GM18873 (cell line): ENCODE measurements at regions not wholly inside any gene's neighbourhood (a gene's known extent, or its start where the extent isn't known, plus 50 kb on each side); places are given as distances from the start of the nearest gene placed in this dataset.

Experiments
- ATAC-seq: cut with Tn5 transposase; IDR thresholded peaks from one replicate; pipeline ENCODE4 v1.9.1; 2021; ENCODE audit warnings: mild to moderate bottlenecking, moderate library complexity, moderate number of reproducible peaks; ENCODE audit not compliant: unreplicated experiment, low FRiP score

DNA sequence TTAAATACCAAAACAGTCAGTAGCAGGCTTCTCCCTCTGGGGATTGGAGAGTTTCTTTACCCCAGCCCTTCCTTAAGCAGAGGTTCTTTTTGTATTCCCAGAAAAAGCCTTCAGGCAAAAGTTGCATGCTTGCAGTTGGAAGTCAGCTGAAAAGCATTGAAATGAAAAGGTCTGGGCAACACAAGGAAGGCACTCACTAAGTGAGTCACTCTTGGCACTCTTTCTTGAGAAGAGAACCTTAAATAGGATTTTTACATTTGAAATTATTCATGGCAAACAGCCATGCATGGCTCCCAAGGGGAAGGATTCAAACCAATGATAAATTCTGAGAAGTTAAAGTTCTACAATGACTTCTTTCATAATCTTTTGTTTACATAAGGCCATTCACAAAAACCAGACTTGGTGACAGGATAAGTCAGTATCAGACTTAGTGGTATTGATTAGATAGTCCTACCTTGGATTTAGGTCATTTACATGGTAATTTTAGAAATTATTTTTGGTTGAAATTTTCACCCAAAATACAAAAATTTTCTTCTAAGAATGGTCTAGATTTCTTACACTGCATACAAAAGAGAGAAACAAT, 2068.9 kb downstream of the PCDH7 start:
- ATAC-seq, result no peak

DNA sequence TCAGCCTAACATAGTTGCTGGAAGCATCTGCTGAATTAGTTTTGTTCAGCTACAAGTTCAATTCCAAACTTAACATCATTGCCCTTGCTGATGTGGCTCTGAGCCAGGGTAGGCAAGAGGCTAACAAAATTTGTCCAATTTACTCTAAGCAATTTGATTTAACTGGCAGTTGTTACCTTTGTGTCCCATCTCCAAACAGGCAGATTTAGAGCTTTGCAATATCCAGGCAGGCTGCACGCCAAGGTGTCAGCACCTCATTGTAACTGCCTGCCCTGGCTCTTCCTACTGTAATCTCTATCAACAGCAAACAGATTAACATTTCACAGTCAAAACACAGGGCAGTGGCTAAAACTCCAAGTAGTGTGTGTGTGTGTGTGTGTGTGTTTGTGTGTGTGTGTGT, 2070.6 kb downstream of the PCDH7 start:
- ATAC-seq, result no peak

DNA sequence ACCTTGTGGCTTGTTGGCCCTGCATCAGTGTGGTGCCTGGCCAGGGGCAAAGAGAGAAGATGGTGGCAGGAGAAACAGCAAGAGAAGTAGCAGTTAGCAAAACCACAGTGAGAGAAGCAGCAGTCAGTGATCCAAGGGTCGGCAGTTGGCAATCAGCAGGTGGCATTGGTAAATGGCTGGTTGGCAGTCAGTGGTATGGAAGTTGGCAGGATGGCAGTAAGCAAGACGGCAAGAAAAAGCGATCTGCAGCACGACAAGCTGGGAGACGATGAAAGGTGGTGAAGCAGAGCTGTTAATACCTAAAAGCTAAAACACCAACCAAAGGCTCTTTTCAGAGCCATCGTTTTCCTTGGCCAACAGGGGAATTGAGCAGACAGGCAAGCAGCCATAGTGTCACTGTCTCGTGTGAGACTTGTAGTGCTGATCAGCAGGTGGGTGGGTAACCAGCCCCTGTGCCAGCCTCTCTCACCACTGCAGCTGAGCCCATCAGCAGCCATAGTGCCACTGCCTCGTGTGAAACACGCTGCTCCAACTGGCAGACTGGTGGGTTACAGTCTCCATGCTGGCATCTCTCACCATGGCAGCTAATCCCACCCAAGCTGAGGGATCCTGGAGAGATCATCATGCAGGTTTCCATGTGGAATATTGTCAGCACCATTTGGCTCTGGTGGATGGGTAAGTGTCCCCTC, 2078.4 kb downstream of the PCDH7 start:
- no peak for ATAC-seq

DNA sequence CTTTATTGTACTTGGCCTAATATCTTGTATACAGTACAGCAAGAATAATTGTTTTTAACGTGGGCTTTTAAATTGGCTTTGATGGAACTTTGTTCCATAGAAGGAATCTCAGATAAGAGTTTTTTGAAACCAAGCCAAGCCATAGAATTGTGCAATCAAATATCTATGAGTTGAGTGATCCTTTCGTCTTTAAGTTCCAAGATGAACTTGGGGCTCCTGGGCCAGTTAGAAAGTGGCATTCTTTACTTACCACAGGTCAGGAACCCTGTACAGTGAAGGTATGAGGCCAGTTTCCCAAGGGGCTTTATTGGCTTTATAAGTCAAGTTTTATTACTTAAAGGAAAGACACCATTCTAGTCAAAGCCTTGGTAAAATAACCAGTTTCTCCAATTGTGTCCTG, 2104.2 kb downstream of the PCDH7 start:
- ATAC-seq, result no peak

DNA sequence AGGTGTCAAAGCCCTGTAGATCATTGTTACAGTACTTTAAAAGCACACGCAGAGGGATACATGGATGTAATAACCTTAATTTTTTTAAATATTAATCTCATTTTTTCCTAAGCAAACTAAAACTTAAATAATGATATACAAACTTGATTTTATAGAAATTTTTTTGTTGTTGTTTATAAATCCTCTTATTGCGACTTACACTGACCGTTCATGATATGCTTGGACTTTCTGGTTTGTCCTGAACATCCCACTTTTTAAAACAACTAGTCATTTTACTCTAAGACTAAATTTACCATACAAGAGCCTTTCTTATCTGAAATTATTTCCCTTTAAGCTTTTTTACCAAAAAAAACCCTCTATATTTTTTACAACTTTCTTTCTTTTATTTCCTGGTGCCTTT, 2106.0 kb downstream of the PCDH7 start:
- ATAC-seq, result no peak

DNA sequence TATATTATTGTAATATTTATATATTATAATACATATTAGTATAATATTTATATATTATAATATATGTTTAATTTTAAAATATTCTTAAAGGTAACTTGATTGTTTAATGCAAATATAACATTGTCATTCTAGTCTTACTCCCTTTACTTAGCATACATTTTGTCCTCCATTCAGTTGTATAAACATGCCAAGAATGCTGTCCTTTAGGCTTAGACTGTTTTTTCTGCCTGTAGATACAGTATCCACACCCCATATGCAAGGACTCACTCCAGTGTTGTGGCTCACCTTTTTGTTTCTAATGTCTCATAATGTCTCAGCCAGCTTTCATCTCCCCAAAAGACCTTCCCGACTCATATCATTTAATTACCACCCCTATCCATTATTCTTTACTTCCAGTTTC, 2110.0 kb downstream of the PCDH7 start:
- ATAC-seq, result no peak

DNA sequence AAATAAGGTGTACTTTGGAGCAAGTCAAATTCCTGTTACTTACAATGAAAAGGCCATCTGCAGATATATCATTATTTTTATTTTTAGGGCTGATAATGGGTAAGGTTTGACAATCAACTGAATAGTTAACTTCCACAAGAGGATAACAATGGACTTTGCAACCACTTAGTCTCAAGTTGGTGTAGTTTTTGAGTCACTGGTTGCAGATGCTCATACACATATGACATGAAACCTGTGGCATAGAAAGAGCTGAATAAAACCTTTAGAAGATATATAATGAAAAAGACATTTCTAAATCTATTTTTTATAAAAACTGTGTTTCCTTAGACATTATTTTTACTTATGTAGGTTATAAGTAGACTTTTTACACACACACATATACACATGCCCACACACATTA, 2110.9 kb downstream of the PCDH7 start:
- no peak for ATAC-seq

DNA sequence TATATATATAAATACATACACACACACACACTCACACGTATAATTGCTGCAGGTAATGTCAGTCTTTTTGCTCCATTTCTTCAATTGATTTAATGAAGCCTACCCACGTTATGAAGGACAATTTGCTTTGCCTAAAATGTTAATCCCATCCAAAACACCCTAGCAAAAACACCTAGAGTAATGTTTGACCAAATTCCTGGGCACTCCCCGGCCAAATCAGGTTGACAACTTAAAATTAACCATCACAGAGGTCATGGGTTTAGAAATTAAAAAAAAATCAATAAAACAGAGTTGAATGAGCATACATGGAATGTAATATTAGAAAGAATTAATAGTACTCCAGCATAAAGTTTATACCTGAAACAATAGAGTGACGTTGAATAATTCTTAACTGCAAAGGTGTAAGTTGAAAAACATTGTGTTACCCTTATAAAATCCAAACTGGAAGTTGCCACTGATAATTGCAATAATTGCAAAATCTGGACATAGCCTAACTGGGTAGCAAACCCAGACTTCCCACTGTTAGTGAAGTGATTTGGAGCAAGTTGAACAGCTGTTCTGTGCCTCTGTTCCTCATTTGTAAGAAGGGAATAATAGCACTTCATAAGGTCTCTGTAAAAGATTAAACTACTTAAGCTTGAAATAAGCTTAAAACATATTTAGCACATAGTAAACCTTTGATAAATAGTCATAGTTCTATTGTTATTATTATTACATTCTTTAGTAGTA, 2120.5 kb downstream of the PCDH7 start:
- ATAC-seq, result no peak

DNA sequence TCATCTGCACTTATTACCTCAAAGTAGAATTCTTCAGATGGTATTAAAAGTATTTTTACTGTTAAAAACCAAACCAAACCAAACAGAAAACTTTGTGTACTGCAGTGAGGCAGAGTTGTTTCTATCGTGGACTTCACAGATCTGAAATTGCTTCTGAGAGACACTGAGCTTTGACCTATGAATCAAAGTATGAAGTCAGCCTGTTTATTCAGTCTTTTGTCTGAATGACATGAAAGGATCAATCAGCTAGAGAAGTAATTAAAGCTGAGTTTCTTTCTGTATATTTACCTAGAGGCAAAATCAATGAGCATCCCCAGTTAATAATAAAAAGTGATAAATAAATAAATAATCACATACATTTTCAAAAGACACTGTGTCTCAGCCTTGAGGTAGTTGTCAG, 2121.0 kb downstream of the PCDH7 start:
- ATAC-seq, result no peak

DNA sequence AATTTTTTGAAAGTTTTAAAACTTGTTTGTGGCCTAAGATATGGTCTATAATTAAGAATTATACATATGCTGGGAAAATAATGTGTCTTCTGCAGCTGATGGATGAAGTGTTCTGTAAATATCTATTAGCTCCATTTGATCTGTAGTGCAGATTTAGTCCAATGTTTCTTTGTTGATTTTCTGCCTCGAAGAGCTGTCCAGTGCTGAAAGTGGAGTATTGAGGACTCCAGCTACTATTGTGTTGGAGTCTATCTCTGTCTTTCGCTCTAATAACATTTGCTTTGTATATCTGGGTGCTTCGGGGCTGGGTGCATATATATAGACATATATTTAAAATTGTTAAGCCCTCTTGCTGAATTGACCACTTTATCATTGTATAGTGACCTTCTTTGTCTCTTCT, 2127.3 kb downstream of the PCDH7 start:
- ATAC-seq, result no peak

DNA sequence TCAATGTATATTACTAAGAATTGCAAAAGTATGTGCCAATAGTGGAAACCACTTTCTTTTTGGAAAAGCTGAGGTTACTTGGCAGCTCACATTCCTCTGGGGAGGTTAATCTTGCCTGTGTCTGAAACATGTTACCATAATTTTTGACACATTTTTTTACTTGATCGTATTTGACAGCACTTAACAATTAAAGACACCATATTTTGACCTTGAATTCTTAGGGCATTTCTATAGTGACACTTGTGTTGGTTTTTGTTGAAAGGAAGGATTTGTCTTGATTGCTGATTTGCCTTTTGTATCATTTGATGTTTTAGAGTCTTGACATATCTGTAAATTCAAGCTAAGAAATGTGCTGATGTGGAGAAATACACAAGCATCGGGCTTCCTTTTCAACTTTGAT, 2135.5 kb downstream of the PCDH7 start:
- ATAC-seq, result no peak

DNA sequence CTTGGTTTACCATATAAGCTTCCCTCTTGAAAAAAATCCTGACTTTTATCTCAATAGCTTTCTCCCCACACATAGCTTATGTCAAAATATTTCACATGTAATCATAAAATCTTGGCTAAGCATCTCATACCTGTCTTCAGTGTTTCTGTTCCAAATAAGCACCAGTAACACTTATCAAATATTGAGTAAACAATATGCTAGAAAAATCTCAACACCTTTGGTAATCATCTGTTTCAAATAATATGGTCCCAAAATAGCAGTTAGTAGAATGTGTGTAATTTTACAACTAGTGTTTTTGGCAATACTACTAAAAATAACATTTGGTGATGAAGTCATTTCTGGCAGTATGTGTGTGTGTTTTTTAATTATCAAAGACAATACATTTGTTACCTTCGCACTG, 2138.2 kb downstream of the PCDH7 start:
- no peak for ATAC-seq

DNA sequence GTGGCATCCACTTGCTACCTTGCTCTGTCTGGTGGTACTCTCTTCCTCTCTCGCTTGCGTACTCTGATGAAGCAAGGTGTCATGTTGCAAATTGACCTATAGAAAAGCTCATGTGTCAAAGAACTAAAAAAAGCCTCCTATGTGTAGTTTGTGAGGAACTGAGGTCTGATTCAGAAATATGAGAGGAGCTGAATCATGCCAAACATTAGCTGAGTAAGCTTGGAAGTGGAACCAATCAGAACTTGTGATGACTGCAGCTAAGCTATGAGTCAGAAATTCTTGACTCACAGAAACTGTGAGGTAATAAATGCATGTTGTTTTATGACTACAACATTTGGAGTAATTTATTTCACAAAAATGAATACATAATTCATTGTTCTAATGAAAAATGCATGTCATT, 2138.8 kb downstream of the PCDH7 start:
- ATAC-seq, result no peak

DNA sequence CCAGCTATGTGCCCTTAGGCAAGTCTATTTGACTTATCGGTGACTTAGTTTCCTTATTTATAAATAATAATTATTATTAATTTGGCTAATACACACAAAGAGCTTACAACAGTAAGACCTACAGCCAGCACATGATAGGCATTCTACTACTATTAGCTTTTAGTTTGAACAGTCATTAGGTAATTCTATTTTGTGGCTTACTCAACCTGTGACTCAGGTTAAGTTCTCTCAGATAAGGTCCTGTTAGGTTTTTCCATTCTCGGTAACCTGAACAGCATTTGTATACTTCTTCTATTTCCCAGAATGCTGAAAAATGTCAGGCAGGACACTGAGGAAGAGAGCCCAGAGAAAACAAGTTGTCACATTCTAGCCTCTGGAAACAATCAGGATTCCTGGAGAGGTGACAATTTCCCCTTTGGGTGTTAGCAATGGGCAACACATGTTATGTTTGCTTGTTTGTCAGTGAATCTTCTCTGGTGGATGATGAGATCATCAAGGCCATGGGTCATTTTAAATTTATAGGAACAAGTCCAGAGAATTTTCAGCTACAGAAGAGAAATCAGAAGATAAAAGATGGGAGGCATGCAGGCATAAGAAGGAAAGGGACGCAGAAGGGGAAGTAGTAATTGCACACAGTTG, 2144.7 kb downstream of the PCDH7 start:
- no peak for ATAC-seq

DNA sequence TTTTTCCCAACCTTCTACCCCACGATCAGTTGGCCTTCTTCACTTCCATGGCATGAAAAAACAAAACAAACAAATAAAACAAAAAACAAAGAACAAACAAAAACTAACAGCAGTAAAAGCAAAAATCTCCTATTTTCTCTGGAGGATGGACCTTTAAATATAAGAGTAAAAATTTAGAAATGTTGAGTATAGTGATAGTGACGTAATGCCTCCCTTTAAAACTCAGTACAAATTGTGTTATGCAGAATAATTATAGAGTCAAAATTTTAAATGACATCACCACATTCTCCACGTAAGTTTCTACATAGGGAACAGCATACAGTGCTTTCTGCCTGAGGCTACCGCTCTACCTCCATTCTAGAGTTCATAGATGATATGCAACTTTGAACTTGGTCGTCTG, 2156.4 kb downstream of the PCDH7 start:
- no peak for ATAC-seq

DNA sequence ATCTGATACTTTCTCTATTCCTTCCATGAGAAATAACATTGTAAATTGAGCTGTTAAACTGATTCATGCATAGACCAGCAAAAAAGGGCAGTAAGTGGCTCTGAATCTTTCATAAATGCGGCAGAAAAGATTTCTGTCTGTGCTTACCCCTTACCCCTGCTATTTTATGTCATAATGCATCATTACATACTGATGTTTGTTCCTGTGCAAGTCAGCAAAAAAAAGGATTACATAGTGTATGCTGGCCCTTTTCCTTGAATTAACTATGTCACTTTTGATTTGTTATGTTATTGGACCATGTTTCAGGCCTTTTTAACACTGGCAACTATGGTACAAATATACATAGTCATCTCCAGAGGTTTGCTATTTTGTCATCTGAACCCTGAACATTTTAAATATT, 2159.7 kb downstream of the PCDH7 start:
- ATAC-seq, result no peak

DNA sequence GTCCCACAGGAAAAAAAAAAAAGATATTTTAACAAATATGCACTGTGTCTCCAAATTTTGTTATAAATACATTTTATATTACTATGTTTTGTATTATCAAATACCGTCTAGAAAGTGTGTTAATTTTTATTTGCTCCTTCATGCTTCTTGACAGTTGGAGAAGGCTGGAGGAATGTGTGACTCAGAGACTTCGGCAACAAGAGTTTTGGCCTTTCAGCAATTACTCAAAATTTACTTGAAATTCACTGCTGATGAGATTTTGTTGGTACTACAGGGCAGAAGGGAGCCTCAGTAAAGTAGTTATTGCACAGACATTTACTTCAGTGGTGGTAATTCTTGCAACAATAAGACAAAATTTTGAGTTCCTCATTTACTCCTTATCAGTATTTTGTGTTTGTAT, 2164.0 kb downstream of the PCDH7 start:
- no peak for ATAC-seq

DNA sequence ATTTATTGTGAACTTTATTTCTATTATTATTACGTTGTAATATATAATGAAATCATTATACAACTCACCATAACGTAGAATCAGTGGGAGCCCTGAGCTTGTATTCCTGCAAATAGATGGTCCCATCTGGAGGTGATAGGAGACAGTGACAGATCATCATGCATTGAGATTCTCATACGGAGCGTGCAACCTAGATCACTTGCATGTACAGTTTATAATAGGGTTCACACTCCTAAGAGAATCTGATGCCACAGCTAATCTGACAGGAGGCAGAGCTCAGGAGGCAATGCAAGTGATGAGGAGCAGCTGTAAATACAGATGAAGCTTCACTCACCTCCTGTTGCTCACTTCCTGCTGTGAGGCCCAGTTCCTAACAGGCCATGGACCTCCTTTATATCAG, 2170.2 kb downstream of the PCDH7 start:
- no peak for ATAC-seq

DNA sequence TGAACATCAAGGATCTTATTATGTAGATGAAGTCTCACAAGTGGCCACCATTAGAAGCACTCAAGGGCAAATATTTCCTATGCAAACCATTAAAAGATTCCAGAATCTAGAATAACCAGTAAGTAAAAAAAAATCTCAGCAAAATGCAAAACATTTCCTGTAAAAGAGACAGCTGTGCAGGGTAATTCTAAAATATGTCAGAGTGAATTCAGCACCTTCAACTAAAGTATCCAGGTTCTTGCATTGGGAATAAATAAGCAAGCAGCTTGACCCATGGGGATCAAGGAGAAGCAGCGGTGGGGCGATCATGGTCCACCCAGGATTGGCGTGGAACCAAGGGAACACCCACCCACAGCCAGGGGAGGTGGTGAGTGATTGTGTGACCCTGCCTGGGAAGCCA, 2188.9 kb downstream of the PCDH7 start:
- ATAC-seq, result no peak

DNA sequence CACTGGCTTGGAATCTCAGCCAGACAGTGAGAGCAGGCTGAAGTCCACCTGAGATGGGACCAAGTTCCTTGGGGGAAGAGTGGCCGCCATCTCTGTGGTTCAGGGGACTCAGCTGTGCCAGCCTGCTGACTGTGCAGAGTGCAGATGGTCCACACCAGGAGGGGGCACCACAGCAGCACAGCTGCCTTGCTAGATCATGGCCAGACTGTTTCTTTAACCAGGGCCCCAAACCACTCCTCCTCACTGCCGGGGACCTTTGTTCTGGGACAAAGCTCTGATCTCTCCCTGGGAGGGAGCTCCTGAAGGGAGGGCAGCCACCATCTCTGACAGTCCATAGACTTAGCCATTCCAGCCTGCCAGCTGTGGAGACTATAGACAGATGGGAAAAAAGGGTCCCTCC, 2189.6 kb downstream of the PCDH7 start:
- no peak for ATAC-seq

DNA sequence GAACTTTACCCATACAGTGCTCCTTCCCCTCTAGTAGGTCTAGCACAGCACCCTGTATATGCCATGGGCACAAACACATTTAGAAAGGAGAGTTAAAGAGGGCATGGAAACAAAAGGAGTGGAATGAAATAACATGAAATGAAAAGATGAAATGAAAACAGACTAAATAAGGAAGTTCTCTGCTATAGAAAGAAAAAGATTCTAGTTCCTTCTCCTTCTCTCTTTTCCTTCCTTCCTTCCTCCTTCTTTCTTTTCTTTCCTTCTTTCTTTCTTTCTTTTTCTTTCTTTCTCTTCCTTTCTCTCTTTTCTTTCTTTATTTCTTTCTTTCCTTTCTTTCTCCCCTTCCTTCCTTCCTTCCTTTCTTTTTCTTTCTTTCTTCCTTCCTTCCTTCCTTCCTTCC, 2197.4 kb downstream of the PCDH7 start:
- no peak for ATAC-seq
